H9 (cell line): ENCODE measurements at regions not wholly inside any gene's neighbourhood (a gene's known extent, or its start where the extent isn't known, plus 50 kb on each side); places are given as distances from the start of the nearest gene placed in this dataset.

Source experiments
- DNase-seq: peaks from one replicate; pipeline ENCODE4 v3.0.0-alpha.2; 2017
- H2AFZ ChIP-seq: one replicate; pipeline ENCODE4 v1.6.1; 2013; ENCODE audit warnings: mild to moderate bottlenecking, low read length, control low read depth, moderate library complexity
- H2AK5ac ChIP-seq: 2 replicates; pipeline ENCODE4 v1.6.1; 2013; ENCODE audit warnings: low read length, control low read depth, mixed read lengths; ENCODE audit not compliant: insufficient read length
- H2BK120ac ChIP-seq: one replicate; pipeline ENCODE4 v1.6.1; 2013; ENCODE audit warnings: low read depth, mild to moderate bottlenecking, low read length, control low read depth, inconsistent platforms; ENCODE audit not compliant: poor library complexity, severe bottlenecking
- H2BK12ac ChIP-seq: 2 replicates; pipeline ENCODE4 v1.6.1; 2013; ENCODE audit warnings: low read length, control low read depth, mixed read lengths, low read depth; ENCODE audit not compliant: insufficient read length
- H2BK15ac ChIP-seq: 2 replicates; pipeline ENCODE4 v1.6.1; 2013; ENCODE audit warnings: low read depth, low read length, control low read depth
- H2BK20ac ChIP-seq: one replicate; pipeline ENCODE4 v1.6.1; 2013; ENCODE audit warnings: low read depth, mild to moderate bottlenecking, low read length, control low read depth, inconsistent platforms; ENCODE audit not compliant: poor library complexity, severe bottlenecking
- H2BK5ac ChIP-seq: 2 replicates; pipeline ENCODE4 v1.6.1; 2013; ENCODE audit warnings: low read length, control low read depth, mixed read lengths; ENCODE audit not compliant: insufficient read length
- H3K14ac ChIP-seq: 2 replicates; pipeline ENCODE4 v1.6.1; 2013; ENCODE audit warnings: low read length, control low read depth; ENCODE audit not compliant: insufficient read depth
- H3K18ac ChIP-seq: 2 replicates; pipeline ENCODE4 v1.6.1; 2013; ENCODE audit warnings: low read depth, mild to moderate bottlenecking, mixed read lengths, low read length, control low read depth; ENCODE audit not compliant: insufficient read length
- H3K23ac ChIP-seq: 2 replicates; pipeline ENCODE4 v1.6.1; 2013; ENCODE audit warnings: low read length, control low read depth, mixed read lengths, low read depth; ENCODE audit not compliant: insufficient read length
- H3K23me2 ChIP-seq: 2 replicates; pipeline ENCODE4 v1.6.1; 2013; ENCODE audit warnings: low read depth, mild to moderate bottlenecking, mixed read lengths, low read length, control low read depth; ENCODE audit not compliant: insufficient read length, poor library complexity, severe bottlenecking
- H3K27ac ChIP-seq: 2 replicates; pipeline ENCODE4 v1.5.1; 2013; ENCODE audit warnings: low read length, control low read depth, mixed read lengths, low read depth; ENCODE audit not compliant: insufficient read length
- H3K27me3 ChIP-seq: 2 replicates; pipeline ENCODE4 v1.6.1; 2013; ENCODE audit warnings: low read length, control low read depth, inconsistent platforms; ENCODE audit not compliant: insufficient read depth
- H3K4ac ChIP-seq: 2 replicates; pipeline ENCODE4 v1.6.1; 2013; ENCODE audit warnings: low read depth, mild to moderate bottlenecking, control low read depth, inconsistent platforms, low read length, moderate library complexity
- H3K4me1 ChIP-seq: 2 replicates; pipeline ENCODE4 v1.6.1; 2013; ENCODE audit warnings: low read length, control low read depth, inconsistent platforms; ENCODE audit not compliant: insufficient read depth
- H3K4me2 ChIP-seq: 2 replicates; pipeline ENCODE4 v1.6.1; 2013; ENCODE audit warnings: low read length, control low read depth, mixed read lengths; ENCODE audit not compliant: insufficient read length, insufficient read depth
- H3K56ac ChIP-seq: 2 replicates; pipeline ENCODE4 v1.6.1; 2013; ENCODE audit warnings: low read depth, mild to moderate bottlenecking, mixed read lengths, low read length, control low read depth; ENCODE audit not compliant: insufficient read length
- H3K79me1 ChIP-seq: 2 replicates; pipeline ENCODE4 v1.6.1; 2013; ENCODE audit warnings: low read depth, mild to moderate bottlenecking, moderate library complexity, low read length, control low read depth, inconsistent platforms; ENCODE audit not compliant: insufficient read depth, poor library complexity, severe bottlenecking
- H3K79me2 ChIP-seq: 2 replicates; pipeline ENCODE4 v1.6.1; 2013; ENCODE audit warnings: low read length, control low read depth, inconsistent platforms; ENCODE audit not compliant: insufficient read depth
- H3K9ac ChIP-seq: 2 replicates; pipeline ENCODE4 v1.6.1; 2013; ENCODE audit warnings: low read length, control low read depth, mixed read lengths; ENCODE audit not compliant: insufficient read length; ENCODE audit errors: extremely low read depth
- H3K9me3 ChIP-seq: one replicate; pipeline ENCODE4 v1.6.1; 2013; ENCODE audit warnings: low read depth, low read length, inconsistent platforms; ENCODE audit not compliant: control insufficient read depth
- H3T11ph ChIP-seq: one replicate; pipeline ENCODE4 v1.6.1; 2013; ENCODE audit warnings: mild to moderate bottlenecking, low read length, control low read depth, inconsistent platforms
- H4K20me1 ChIP-seq: one replicate; pipeline ENCODE4 v1.6.1; 2013; ENCODE audit not compliant: control insufficient read depth, insufficient read length, insufficient read depth
- H4K5ac ChIP-seq: 2 replicates; pipeline ENCODE4 v1.6.1; 2013; ENCODE audit warnings: low read depth, mild to moderate bottlenecking, mixed read lengths, low read length, control low read depth; ENCODE audit not compliant: insufficient read length
- H4K8ac ChIP-seq: replicated peaks from 2 replicates; pipeline ENCODE4 v1.6.1; 2013; ENCODE audit warnings: low read length, control low read depth, mixed read lengths, low read depth; ENCODE audit not compliant: insufficient read length
- H4K91ac ChIP-seq: 2 replicates; pipeline ENCODE4 v1.6.1; 2013; ENCODE audit warnings: low read depth, mild to moderate bottlenecking, moderate library complexity, mixed read lengths, low read length, control low read depth; ENCODE audit not compliant: insufficient read length
- H3K27ac Mint-ChIP-seq, 3 experiments: 2 replicates in 2 of 3; 3 replicates in 1 of 3; pipeline ENCODE4 v1.8.0; 2020 to 2021; ENCODE audit warnings: mixed read lengths in 3 of 3, mild to moderate bottlenecking in 1 of 3, moderate library complexity in 1 of 3
- H3K27me3 Mint-ChIP-seq: 2 replicates; pipeline ENCODE4 v1.8.0; 2021; ENCODE audit warnings: low read depth, mild to moderate bottlenecking, moderate library complexity, mixed read lengths
- H3K36me3 Mint-ChIP-seq, 3 experiments: 2 replicates in 2 of 3; 3 replicates in 1 of 3; pipeline ENCODE4 v1.8.0; 2020 to 2021; ENCODE audit warnings: low read depth in 3 of 3, mixed read lengths in 3 of 3; ENCODE audit not compliant: insufficient read depth in 1 of 3
- H3K4me1 Mint-ChIP-seq, 2 experiments: 2 replicates each; pipeline ENCODE4 v1.8.0; 2020; ENCODE audit warnings: mixed read lengths in 2 of 2
- H3K4me3 Mint-ChIP-seq, 2 experiments: 2 replicates in 1 of 2; 3 replicates in 1 of 2; pipeline ENCODE4 v1.8.0; 2020 to 2021; ENCODE audit warnings: mild to moderate bottlenecking in 2 of 2, mixed read lengths in 2 of 2, moderate library complexity in 1 of 2
- H3K9me3 Mint-ChIP-seq, 2 experiments: 2 replicates in 1 of 2; 3 replicates in 1 of 2; pipeline ENCODE4 v1.8.0; 2020; ENCODE audit warnings: mild to moderate bottlenecking in 2 of 2, mixed read lengths in 2 of 2, moderate library complexity in 1 of 2
- CTCF ChIP-seq: fragments of 200-600 bp; sonication (generic); conservative IDR thresholded peaks from 3 replicates; pipeline ENCODE4 v1.8.0; 2021; ENCODE audit warnings: antibody characterized with exemption, mild to moderate bottlenecking
- WGBS: extraction: QIAGEN DNeasy Blood & Tissue Kit; methylation state at CpG from one replicate; pipeline ENCODE4 v1.1.7; 2013; ENCODE audit warnings: missing lambda C conversion rate, low lambda C conversion rate, mixed read lengths; ENCODE audit not compliant: insufficient read length; ENCODE audit errors: extremely low coverage; 5-methylcytosine and 5-hydroxymethylcytosine counted together

GRCh38 chr15:88993662-88994061 lies 80.5 kb upstream of the MFGE8 start:
- Histone ChIP-seq H3K79me1 (no peaks in the 10 kb centered on the region), H3K79me2 (no peaks in the 10 kb centered on the region), H2BK120ac (no peak overlapping the region), H3K27ac (peak overlapping the region; percentile 98), H4K5ac (peak overlapping the region; percentile 95), H3K4ac (peak overlapping the region; percentile 53), H3K56ac (peak overlapping the region; percentile 21), H3K4me2 (peak overlapping the region; percentile 49), H3K18ac (peak overlapping the region; percentile 80), H4K8ac (peak overlapping the region; percentile 35), H3T11ph (no peak overlapping the region), H3K23me2 (no peaks in the 10 kb centered on the region), H2BK15ac (no peak overlapping the region), H2AFZ (no peak overlapping the region), H2AK5ac (peak overlapping the region; percentile 97), H3K27me3 (no peaks in the 10 kb centered on the region), H2BK12ac (peak overlapping the region; percentile 95), H3K9ac (peak overlapping the region; percentile 51), H4K91ac (peak overlapping the region; percentile 84), H3K23ac (no peak overlapping the region), H3K9me3 (no peaks in the 10 kb centered on the region), H2BK5ac (peak overlapping the region; percentile 87), H4K20me1 (no peaks in the 10 kb centered on the region), H3K4me1 (peaks cover 18% of the 10 kb centered on the region), H2BK20ac (peak overlapping the region; percentile 76), H3K14ac (peak overlapping the region; percentile 64; the same call in 1 of the 2 replicates)
- Mint-ChIP-seq H3K27me3 (peaks cover 19% of the 10 kb centered on the region), H3K4me3 (peak overlapping the region; percentile 21 to 67; a peak in 4 of 5 replicates), H3K27ac (peak overlapping the region; percentile 77 to 99 (median 99)), H3K4me1 (peaks cover 80 to 91% of the 10 kb centered on the region in 2 experiments), H3K36me3 (peaks cover 6 to 11% (median 11%) of the 10 kb centered on the region in 3 experiments; a peak in 6 of 7 replicates), H3K9me3 (peaks cover 5 to 10% of the 10 kb centered on the region in 2 experiments; a peak in 3 of 5 replicates)
- DNase-seq, result no peak
- no CpG with 5 or more reads among the region's 5 CpGs for WGBS
- no peak for TF ChIP-seq CTCF
